Panc1 (cell line): ENCODE measurements at regions not wholly inside any gene's neighbourhood (a gene's known extent, or its start where the extent isn't known, plus 50 kb on each side); places are given as distances from the start of the nearest gene placed in this dataset.

Experiments
- ATAC-seq: fragments of 200-7000 bp; cut with Tn5 transposase; 2 replicates; pipeline ENCODE4 v1.9.1; 2020; ENCODE audit warnings: mild to moderate bottlenecking, moderate library complexity
- BruUV-seq: library from RNA; stranded (reverse); fragments of 400-500 nt; replicated peaks from 2 replicates; lab custom pipeline; 2021; lab: Mats Ljungman, UMichigan
- CTCF ChIA-PET: fragments of 300-600 bp; sonication (Branson Sonifier 250); formaldehyde crosslinking; loops from one replicate; lab custom pipeline; 2022; ENCODE audit warnings: antibody characterized with exemption; lab: Charles Lee
- POLR2A ChIA-PET: fragments of 300-600 bp; sonication (Branson Sonifier 250); formaldehyde crosslinking; loops from one replicate; lab custom pipeline; 2022; ENCODE audit warnings: antibody characterized with exemption; lab: Charles Lee
- DNase-seq: peaks from one replicate; pipeline ENCODE4 v3.0.0-alpha.2; 2010; ENCODE audit warnings: low read depth, low spot score
- H3K27ac ChIP-seq: 2 replicates; pipeline ENCODE4 v1.5.1; 2011; ENCODE audit warnings: mild to moderate bottlenecking, low read length, inconsistent platforms
- H3K27me3 ChIP-seq: fragments of 200-500 bp; sonication (Bioruptor generic); 2 replicates; pipeline ENCODE4 v1.6.0; 2014; ENCODE audit warnings: low read length, inconsistent platforms; ENCODE audit not compliant: control insufficient read depth, insufficient read depth
- H3K36me3 ChIP-seq: fragments of 200-500 bp; sonication (Bioruptor generic); 2 replicates; pipeline ENCODE4 v1.5.1; 2014; ENCODE audit warnings: inconsistent platforms, mild to moderate bottlenecking, low read length, moderate library complexity; ENCODE audit not compliant: control insufficient read depth, insufficient read depth
- H3K4me1 ChIP-seq: 2 replicates; pipeline ENCODE4 v1.5.1; 2011; ENCODE audit warnings: inconsistent platforms, mild to moderate bottlenecking, low read length, moderate library complexity; ENCODE audit not compliant: control insufficient read depth, insufficient read depth
- H3K4me3 ChIP-seq, 2 experiments: 2 replicates each; pipeline ENCODE4 v1.5.1; 2011 to 2012; ENCODE audit warnings: low read depth in 2 of 2, low read length in 2 of 2, mild to moderate bottlenecking in 2 of 2, inconsistent platforms in 1 of 2, moderate library complexity in 1 of 2
- H3K9me3 ChIP-seq: fragments of 200-500 bp; sonication (Bioruptor generic); 2 replicates; pipeline ENCODE4 v1.5.1; 2014; ENCODE audit warnings: low read depth, mild to moderate bottlenecking, inconsistent platforms, low read length, moderate library complexity; ENCODE audit not compliant: control insufficient read depth, insufficient read depth
- POLR2AphosphoS5 ChIP-seq: IDR thresholded peaks from 2 replicates; pipeline ENCODE4 v1.6.1; 2012; ENCODE audit warnings: mild to moderate bottlenecking, low read depth, low read length, moderate library complexity
- REST ChIP-seq, 2 experiments: IDR thresholded peaks; 2 replicates each; pipeline ENCODE4 v1.6.1; 2011 to 2012; ENCODE audit warnings: low read depth in 2 of 2, control low read depth in 1 of 2, low read length in 1 of 2, mild to moderate bottlenecking in 1 of 2, moderate library complexity in 1 of 2; ENCODE audit not compliant: insufficient read depth in 1 of 2
- SIN3A ChIP-seq: IDR thresholded peaks from 2 replicates; pipeline ENCODE4 v1.6.1; 2012; ENCODE audit warnings: low read depth, mild to moderate bottlenecking, low read length, moderate library complexity, borderline replicate concordance; ENCODE audit not compliant: insufficient read depth
- TCF7L2 ChIP-seq: IDR thresholded peaks from 2 replicates; pipeline ENCODE4 v1.6.1; 2011; ENCODE audit warnings: mild to moderate bottlenecking, low read depth, low read length, inconsistent platforms
- in situ Hi-C: cut with HindIII; loops from 2 replicates; pipeline ENCODE4 v1.10.0; 2016; ENCODE audit warnings: low sequenced_read_pairs, low pct_unique_long_range_greater_than_20kb
- intact Hi-C: fragments of 100-400 bp; cut with micrococcal nuclease; formaldehyde crosslinking; loops from one replicate; pipeline ENCODE4 v1.10.0; 2022; ENCODE audit not compliant: unreplicated experiment
- TF ChIP-seq, protein P1 (sequence below): fragments of 450-650 bp; IDR thresholded peaks from 2 replicates; pipeline ENCODE4 v1.5.1; 2017; ENCODE audit warnings: mild to moderate bottlenecking

GRCh38 chr15:35195031-35195430, 109.9 kb upstream of the NANOGP8 start:
- TF ChIP-seq SIN3A (no peak), POLR2AphosphoS5 (no peak), TCF7L2 (no peak), REST (IDR thresholded peaks at IDR 0.05; ENCODE audit: insufficient read depth in 1 of 2, low read depth in 2 of 2, low read length in 1 of 2) (no peak)
- TF ChIP-seq, protein P1, sequence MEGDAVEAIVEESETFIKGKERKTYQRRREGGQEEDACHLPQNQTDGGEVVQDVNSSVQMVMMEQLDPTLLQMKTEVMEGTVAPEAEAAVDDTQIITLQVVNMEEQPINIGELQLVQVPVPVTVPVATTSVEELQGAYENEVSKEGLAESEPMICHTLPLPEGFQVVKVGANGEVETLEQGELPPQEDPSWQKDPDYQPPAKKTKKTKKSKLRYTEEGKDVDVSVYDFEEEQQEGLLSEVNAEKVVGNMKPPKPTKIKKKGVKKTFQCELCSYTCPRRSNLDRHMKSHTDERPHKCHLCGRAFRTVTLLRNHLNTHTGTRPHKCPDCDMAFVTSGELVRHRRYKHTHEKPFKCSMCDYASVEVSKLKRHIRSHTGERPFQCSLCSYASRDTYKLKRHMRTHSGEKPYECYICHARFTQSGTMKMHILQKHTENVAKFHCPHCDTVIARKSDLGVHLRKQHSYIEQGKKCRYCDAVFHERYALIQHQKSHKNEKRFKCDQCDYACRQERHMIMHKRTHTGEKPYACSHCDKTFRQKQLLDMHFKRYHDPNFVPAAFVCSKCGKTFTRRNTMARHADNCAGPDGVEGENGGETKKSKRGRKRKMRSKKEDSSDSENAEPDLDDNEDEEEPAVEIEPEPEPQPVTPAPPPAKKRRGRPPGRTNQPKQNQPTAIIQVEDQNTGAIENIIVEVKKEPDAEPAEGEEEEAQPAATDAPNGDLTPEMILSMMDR = no peak
- no peak for ATAC-seq
- no peaks in the 10 kb centered on the region for H3K4me1 ChIP-seq
- in situ Hi-C loops = no loop called here
- no peaks in the 10 kb centered on the region for H3K36me3 ChIP-seq
- no peak for DNase-seq
- no peak overlapping the region for H3K27ac ChIP-seq
- CTCF ChIA-PET = no interaction called here
- no peaks in the 10 kb centered on the region for H3K27me3 ChIP-seq
- H3K4me3 ChIP-seq = no peak overlapping the region
- POLR2A ChIA-PET = no interaction called here
- intact Hi-C loops = no loop called here
- H3K9me3 ChIP-seq = no peaks in the 10 kb centered on the region
- no TSS peak for BruUV-seq

GRCh38 chr15:35194296-35194695, 109.2 kb upstream of the NANOGP8 start:
- TF ChIP-seq POLR2AphosphoS5 (no peak), REST (IDR thresholded peaks at IDR 0.05; ENCODE audit: insufficient read depth in 1 of 2, low read depth in 2 of 2, low read length in 1 of 2) (no peak), TCF7L2 (no peak), SIN3A (no peak)
- TF ChIP-seq, protein P1 = no peak
- H3K36me3 ChIP-seq = no peaks in the 10 kb centered on the region
- no peaks in the 10 kb centered on the region for H3K4me1 ChIP-seq
- BruUV-seq = no TSS peak
- H3K27me3 ChIP-seq = no peaks in the 10 kb centered on the region
- ATAC-seq (no peak), DNase-seq (no peak)
- H3K4me3 ChIP-seq = no peak overlapping the region
- no peaks in the 10 kb centered on the region for H3K9me3 ChIP-seq
- H3K27ac ChIP-seq = no peak overlapping the region
- CTCF ChIA-PET = interaction anchor here (0.6 kb wide), 1 partner anchor 139 kb away, joined by 3 read pairs; no protein-coding TSS in a partner anchor
- intact Hi-C loops = no loop called here
- in situ Hi-C loops = no loop called here
- POLR2A ChIA-PET = no interaction called here
